H9 (cell line): ENCODE measurements at regions not wholly inside any gene's neighbourhood (a gene's known extent, or its start where the extent isn't known, plus 50 kb on each side); places are given as distances from the start of the nearest gene placed in this dataset.

ENCODE experiments used
- DNase-seq: peaks from one replicate; pipeline ENCODE4 v3.0.0-alpha.2; 2017
- H2AFZ ChIP-seq: one replicate; pipeline ENCODE4 v1.6.1; 2013; ENCODE audit warnings: mild to moderate bottlenecking, low read length, control low read depth, moderate library complexity
- H2AK5ac ChIP-seq: 2 replicates; pipeline ENCODE4 v1.6.1; 2013; ENCODE audit warnings: low read length, control low read depth, mixed read lengths; ENCODE audit not compliant: insufficient read length
- H2BK120ac ChIP-seq: one replicate; pipeline ENCODE4 v1.6.1; 2013; ENCODE audit warnings: low read depth, mild to moderate bottlenecking, low read length, control low read depth, inconsistent platforms; ENCODE audit not compliant: poor library complexity, severe bottlenecking
- H2BK12ac ChIP-seq: 2 replicates; pipeline ENCODE4 v1.6.1; 2013; ENCODE audit warnings: low read length, control low read depth, mixed read lengths, low read depth; ENCODE audit not compliant: insufficient read length
- H2BK15ac ChIP-seq: 2 replicates; pipeline ENCODE4 v1.6.1; 2013; ENCODE audit warnings: low read depth, low read length, control low read depth
- H2BK20ac ChIP-seq: one replicate; pipeline ENCODE4 v1.6.1; 2013; ENCODE audit warnings: low read depth, mild to moderate bottlenecking, low read length, control low read depth, inconsistent platforms; ENCODE audit not compliant: poor library complexity, severe bottlenecking
- H2BK5ac ChIP-seq: 2 replicates; pipeline ENCODE4 v1.6.1; 2013; ENCODE audit warnings: low read length, control low read depth, mixed read lengths; ENCODE audit not compliant: insufficient read length
- H3K14ac ChIP-seq: 2 replicates; pipeline ENCODE4 v1.6.1; 2013; ENCODE audit warnings: low read length, control low read depth; ENCODE audit not compliant: insufficient read depth
- H3K18ac ChIP-seq: 2 replicates; pipeline ENCODE4 v1.6.1; 2013; ENCODE audit warnings: low read depth, mild to moderate bottlenecking, mixed read lengths, low read length, control low read depth; ENCODE audit not compliant: insufficient read length
- H3K23ac ChIP-seq: 2 replicates; pipeline ENCODE4 v1.6.1; 2013; ENCODE audit warnings: low read length, control low read depth, mixed read lengths, low read depth; ENCODE audit not compliant: insufficient read length
- H3K23me2 ChIP-seq: 2 replicates; pipeline ENCODE4 v1.6.1; 2013; ENCODE audit warnings: low read depth, mild to moderate bottlenecking, mixed read lengths, low read length, control low read depth; ENCODE audit not compliant: insufficient read length, poor library complexity, severe bottlenecking
- H3K27ac ChIP-seq: 2 replicates; pipeline ENCODE4 v1.5.1; 2013; ENCODE audit warnings: low read length, control low read depth, mixed read lengths, low read depth; ENCODE audit not compliant: insufficient read length
- H3K27me3 ChIP-seq: 2 replicates; pipeline ENCODE4 v1.6.1; 2013; ENCODE audit warnings: low read length, control low read depth, inconsistent platforms; ENCODE audit not compliant: insufficient read depth
- H3K4ac ChIP-seq: 2 replicates; pipeline ENCODE4 v1.6.1; 2013; ENCODE audit warnings: low read depth, mild to moderate bottlenecking, control low read depth, inconsistent platforms, low read length, moderate library complexity
- H3K4me1 ChIP-seq: 2 replicates; pipeline ENCODE4 v1.6.1; 2013; ENCODE audit warnings: low read length, control low read depth, inconsistent platforms; ENCODE audit not compliant: insufficient read depth
- H3K4me2 ChIP-seq: 2 replicates; pipeline ENCODE4 v1.6.1; 2013; ENCODE audit warnings: low read length, control low read depth, mixed read lengths; ENCODE audit not compliant: insufficient read length, insufficient read depth
- H3K56ac ChIP-seq: 2 replicates; pipeline ENCODE4 v1.6.1; 2013; ENCODE audit warnings: low read depth, mild to moderate bottlenecking, mixed read lengths, low read length, control low read depth; ENCODE audit not compliant: insufficient read length
- H3K79me1 ChIP-seq: 2 replicates; pipeline ENCODE4 v1.6.1; 2013; ENCODE audit warnings: low read depth, mild to moderate bottlenecking, moderate library complexity, low read length, control low read depth, inconsistent platforms; ENCODE audit not compliant: insufficient read depth, poor library complexity, severe bottlenecking
- H3K79me2 ChIP-seq: 2 replicates; pipeline ENCODE4 v1.6.1; 2013; ENCODE audit warnings: low read length, control low read depth, inconsistent platforms; ENCODE audit not compliant: insufficient read depth
- H3K9ac ChIP-seq: 2 replicates; pipeline ENCODE4 v1.6.1; 2013; ENCODE audit warnings: low read length, control low read depth, mixed read lengths; ENCODE audit not compliant: insufficient read length; ENCODE audit errors: extremely low read depth
- H3K9me3 ChIP-seq: one replicate; pipeline ENCODE4 v1.6.1; 2013; ENCODE audit warnings: low read depth, low read length, inconsistent platforms; ENCODE audit not compliant: control insufficient read depth
- H3T11ph ChIP-seq: one replicate; pipeline ENCODE4 v1.6.1; 2013; ENCODE audit warnings: mild to moderate bottlenecking, low read length, control low read depth, inconsistent platforms
- H4K20me1 ChIP-seq: one replicate; pipeline ENCODE4 v1.6.1; 2013; ENCODE audit not compliant: control insufficient read depth, insufficient read length, insufficient read depth
- H4K5ac ChIP-seq: 2 replicates; pipeline ENCODE4 v1.6.1; 2013; ENCODE audit warnings: low read depth, mild to moderate bottlenecking, mixed read lengths, low read length, control low read depth; ENCODE audit not compliant: insufficient read length
- H4K8ac ChIP-seq: replicated peaks from 2 replicates; pipeline ENCODE4 v1.6.1; 2013; ENCODE audit warnings: low read length, control low read depth, mixed read lengths, low read depth; ENCODE audit not compliant: insufficient read length
- H4K91ac ChIP-seq: 2 replicates; pipeline ENCODE4 v1.6.1; 2013; ENCODE audit warnings: low read depth, mild to moderate bottlenecking, moderate library complexity, mixed read lengths, low read length, control low read depth; ENCODE audit not compliant: insufficient read length
- H3K27ac Mint-ChIP-seq, 3 experiments: 2 replicates in 2 of 3; 3 replicates in 1 of 3; pipeline ENCODE4 v1.8.0; 2020 to 2021; ENCODE audit warnings: mixed read lengths in 3 of 3, mild to moderate bottlenecking in 1 of 3, moderate library complexity in 1 of 3
- H3K27me3 Mint-ChIP-seq: 2 replicates; pipeline ENCODE4 v1.8.0; 2021; ENCODE audit warnings: low read depth, mild to moderate bottlenecking, moderate library complexity, mixed read lengths
- H3K36me3 Mint-ChIP-seq, 3 experiments: 2 replicates in 2 of 3; 3 replicates in 1 of 3; pipeline ENCODE4 v1.8.0; 2020 to 2021; ENCODE audit warnings: low read depth in 3 of 3, mixed read lengths in 3 of 3; ENCODE audit not compliant: insufficient read depth in 1 of 3
- H3K4me1 Mint-ChIP-seq, 2 experiments: 2 replicates each; pipeline ENCODE4 v1.8.0; 2020; ENCODE audit warnings: mixed read lengths in 2 of 2
- H3K4me3 Mint-ChIP-seq, 2 experiments: 2 replicates in 1 of 2; 3 replicates in 1 of 2; pipeline ENCODE4 v1.8.0; 2020 to 2021; ENCODE audit warnings: mild to moderate bottlenecking in 2 of 2, mixed read lengths in 2 of 2, moderate library complexity in 1 of 2
- H3K9me3 Mint-ChIP-seq, 2 experiments: 2 replicates in 1 of 2; 3 replicates in 1 of 2; pipeline ENCODE4 v1.8.0; 2020; ENCODE audit warnings: mild to moderate bottlenecking in 2 of 2, mixed read lengths in 2 of 2, moderate library complexity in 1 of 2
- CTCF ChIP-seq: fragments of 200-600 bp; sonication (generic); conservative IDR thresholded peaks from 3 replicates; pipeline ENCODE4 v1.8.0; 2021; ENCODE audit warnings: antibody characterized with exemption, mild to moderate bottlenecking
- WGBS: extraction: QIAGEN DNeasy Blood & Tissue Kit; methylation state at CpG from one replicate; pipeline ENCODE4 v1.1.7; 2013; ENCODE audit warnings: missing lambda C conversion rate, low lambda C conversion rate, mixed read lengths; ENCODE audit not compliant: insufficient read length; ENCODE audit errors: extremely low coverage; 5-methylcytosine and 5-hydroxymethylcytosine counted together

DNA sequence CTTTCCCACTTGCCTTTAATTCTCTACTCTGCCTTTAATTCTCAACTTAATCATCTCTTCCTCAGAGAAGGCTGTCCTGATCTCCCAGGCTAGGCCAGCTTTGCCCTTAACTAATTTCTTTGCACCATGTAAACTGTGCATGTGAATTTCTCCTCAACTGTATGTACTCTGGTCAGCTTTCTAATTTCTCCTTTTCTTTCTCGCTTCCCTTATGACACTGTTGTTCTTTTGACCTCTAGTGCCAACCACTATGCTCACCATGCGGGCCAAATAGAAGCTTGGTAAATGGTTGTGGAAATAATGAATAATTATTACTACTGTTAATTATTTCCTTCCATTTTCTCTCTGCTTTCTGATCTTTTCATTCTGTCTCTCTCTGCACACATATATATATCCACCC is 269.0 kb upstream of the CRBN start:
- Mint-ChIP-seq H3K27me3 (no peaks in the 10 kb centered on the region; the same call in 1 of the 2 replicates), H3K4me3 (no peak overlapping the region), H3K36me3 (no peaks in the 10 kb centered on the region), H3K27ac (no peak overlapping the region), H3K9me3 (no peaks in the 10 kb centered on the region), H3K4me1 (peaks cover 5 to 6% of the 10 kb centered on the region in 2 experiments)
- H3K9ac ChIP-seq, result no peak overlapping the region
- H3K27me3 ChIP-seq, result no peaks in the 10 kb centered on the region
- no peak overlapping the region for H2BK5ac ChIP-seq
- H3K4ac ChIP-seq, result no peak overlapping the region
- H3K9me3 ChIP-seq, result no peaks in the 10 kb centered on the region
- H4K8ac ChIP-seq, result no peak overlapping the region
- H3T11ph ChIP-seq, result no peak overlapping the region
- H2AFZ ChIP-seq, result no peak overlapping the region
- no peaks in the 10 kb centered on the region for H4K20me1 ChIP-seq
- no peak overlapping the region for H2BK12ac ChIP-seq
- no peak overlapping the region for H4K5ac ChIP-seq
- no peak overlapping the region for H3K23ac ChIP-seq
- H3K27ac ChIP-seq, result no peak overlapping the region
- no CpG with 5 or more reads among the region's 2 CpGs for WGBS
- H3K4me1 ChIP-seq, result no peaks in the 10 kb centered on the region
- no peak overlapping the region for H2BK15ac ChIP-seq
- no peak overlapping the region for H2AK5ac ChIP-seq
- TF ChIP-seq CTCF, result no peak
- DNase-seq, result no peak
- no peak overlapping the region for H3K18ac ChIP-seq
- no peak overlapping the region for H4K91ac ChIP-seq
- no peak overlapping the region for H3K4me2 ChIP-seq
- no peak overlapping the region for H3K56ac ChIP-seq
- no peak overlapping the region for H2BK20ac ChIP-seq
- no peaks in the 10 kb centered on the region for H3K79me2 ChIP-seq
- no peaks in the 10 kb centered on the region for H3K23me2 ChIP-seq
- no peaks in the 10 kb centered on the region for H3K79me1 ChIP-seq
- H2BK120ac ChIP-seq, result no peak overlapping the region
- H3K14ac ChIP-seq, result no peak overlapping the region
